ENCODE measurements at regions not wholly inside any gene's neighbourhood (a gene's known extent, or its start where the extent isn't known, plus 50 kb on each side); places are given as distances from the start of the nearest gene placed in this dataset.

DNA sequence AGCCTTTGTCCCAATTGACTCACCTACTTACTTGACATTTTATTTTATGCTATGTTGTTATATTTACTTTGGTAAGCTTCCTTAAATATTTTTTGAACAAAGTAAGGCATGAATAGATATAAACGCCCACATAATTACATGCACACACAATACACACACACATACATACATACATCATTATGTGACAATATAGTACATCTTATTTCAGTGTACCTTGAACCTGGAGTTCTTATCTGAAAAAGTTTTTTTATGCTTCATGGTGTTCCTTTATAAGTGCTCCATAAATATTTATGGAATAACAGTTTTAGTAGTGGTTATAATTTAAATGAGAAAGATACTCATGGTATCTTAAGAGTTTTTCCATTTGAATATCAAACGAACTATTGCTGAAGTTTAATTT lies 102.8 kb upstream of the MTPN start:
- H3K4me1 ChIP-seq (ENCODE audit: insufficient read depth, low read length, poor library complexity, severe bottlenecking), result no peaks in the 10 kb centered on the region
- no peak overlapping the region for H3K27ac ChIP-seq (ENCODE audit: low read depth, low read length, poor library complexity, severe bottlenecking)
- no TSS peak for BruUV-seq (replicated peaks)
- H3K4me3 ChIP-seq (ENCODE audit: low read depth, low read length, poor library complexity, severe bottlenecking), result no peak overlapping the region
- ChIA-PET POLR2A (ENCODE audit: low non-redundant PET) (no interaction called here), CTCF (no interaction called here)
- DNase-seq (ENCODE audit: low spot score), result no peak
- TF ChIP-seq, protein P1, sequence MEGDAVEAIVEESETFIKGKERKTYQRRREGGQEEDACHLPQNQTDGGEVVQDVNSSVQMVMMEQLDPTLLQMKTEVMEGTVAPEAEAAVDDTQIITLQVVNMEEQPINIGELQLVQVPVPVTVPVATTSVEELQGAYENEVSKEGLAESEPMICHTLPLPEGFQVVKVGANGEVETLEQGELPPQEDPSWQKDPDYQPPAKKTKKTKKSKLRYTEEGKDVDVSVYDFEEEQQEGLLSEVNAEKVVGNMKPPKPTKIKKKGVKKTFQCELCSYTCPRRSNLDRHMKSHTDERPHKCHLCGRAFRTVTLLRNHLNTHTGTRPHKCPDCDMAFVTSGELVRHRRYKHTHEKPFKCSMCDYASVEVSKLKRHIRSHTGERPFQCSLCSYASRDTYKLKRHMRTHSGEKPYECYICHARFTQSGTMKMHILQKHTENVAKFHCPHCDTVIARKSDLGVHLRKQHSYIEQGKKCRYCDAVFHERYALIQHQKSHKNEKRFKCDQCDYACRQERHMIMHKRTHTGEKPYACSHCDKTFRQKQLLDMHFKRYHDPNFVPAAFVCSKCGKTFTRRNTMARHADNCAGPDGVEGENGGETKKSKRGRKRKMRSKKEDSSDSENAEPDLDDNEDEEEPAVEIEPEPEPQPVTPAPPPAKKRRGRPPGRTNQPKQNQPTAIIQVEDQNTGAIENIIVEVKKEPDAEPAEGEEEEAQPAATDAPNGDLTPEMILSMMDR (conservative IDR thresholded peaks at IDR 0.05; ENCODE audit: low read depth, low read length), result no peak
- TF ChIP-seq EZH2 (IDR thresholded peaks at IDR 0.05; ENCODE audit: borderline replicate concordance, low read depth, low read length, poor library complexity, severe bottlenecking), result no peak
- H3K9me3 ChIP-seq (ENCODE audit: low read depth, low read length, poor library complexity, severe bottlenecking), result no peaks in the 10 kb centered on the region
- intact Hi-C loops (cut with micrococcal nuclease; ENCODE audit: unreplicated experiment), result no loop called here
- no peaks in the 10 kb centered on the region for H3K36me3 ChIP-seq (ENCODE audit: insufficient read depth, low read length, poor library complexity, severe bottlenecking)
- no peaks in the 10 kb centered on the region for H3K27me3 ChIP-seq (replicated peaks; ENCODE audit: insufficient read depth, low read depth, low read length, poor library complexity)

DNA sequence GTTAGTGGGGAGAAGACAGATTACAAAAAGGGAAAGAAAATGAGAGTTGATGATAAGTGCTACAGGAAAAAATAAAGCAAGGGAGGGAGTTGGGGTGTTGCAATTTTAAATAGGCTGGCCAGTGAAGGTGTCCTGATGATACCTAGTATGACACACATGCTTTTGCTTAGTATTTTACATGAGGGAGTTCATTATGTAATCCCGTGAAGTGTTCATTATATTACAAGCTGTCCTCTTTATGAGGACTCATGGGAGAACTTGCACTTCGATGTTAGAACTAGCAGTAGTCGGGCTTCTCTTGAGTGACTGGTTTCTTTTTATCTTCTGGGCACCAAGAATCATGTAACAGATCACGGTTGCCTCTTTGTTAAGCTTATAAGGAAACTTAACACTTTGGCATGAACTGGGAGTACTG lies 102.3 kb upstream of the MTPN start:
- H3K4me3 ChIP-seq (ENCODE audit: low read depth, low read length, poor library complexity, severe bottlenecking), result no peak overlapping the region
- no peak overlapping the region for H3K27ac ChIP-seq (ENCODE audit: low read depth, low read length, poor library complexity, severe bottlenecking)
- no peak for DNase-seq (ENCODE audit: low spot score)
- H3K9me3 ChIP-seq (ENCODE audit: low read depth, low read length, poor library complexity, severe bottlenecking), result no peaks in the 10 kb centered on the region
- H3K4me1 ChIP-seq (ENCODE audit: insufficient read depth, low read length, poor library complexity, severe bottlenecking), result no peaks in the 10 kb centered on the region
- BruUV-seq (replicated peaks), result no TSS peak
- intact Hi-C loops (cut with micrococcal nuclease; ENCODE audit: unreplicated experiment), result no loop called here
- CTCF ChIA-PET, result no interaction called here
- H3K36me3 ChIP-seq (ENCODE audit: insufficient read depth, low read length, poor library complexity, severe bottlenecking), result no peaks in the 10 kb centered on the region
- POLR2A ChIA-PET (ENCODE audit: low non-redundant PET), result no interaction called here
- TF ChIP-seq, protein P1 (conservative IDR thresholded peaks at IDR 0.05; ENCODE audit: low read depth, low read length), result no peak
- TF ChIP-seq EZH2 (IDR thresholded peaks at IDR 0.05; ENCODE audit: borderline replicate concordance, low read depth, low read length, poor library complexity, severe bottlenecking), result no peak
- no peaks in the 10 kb centered on the region for H3K27me3 ChIP-seq (replicated peaks; ENCODE audit: insufficient read depth, low read depth, low read length, poor library complexity)

GRCh38 chr7:136079066-136079465 lies 101.9 kb upstream of the MTPN start:
- Histone ChIP-seq H3K4me3 (ENCODE audit: low read depth, low read length, poor library complexity, severe bottlenecking) (no peak overlapping the region), H3K36me3 (ENCODE audit: insufficient read depth, low read length, poor library complexity, severe bottlenecking) (no peaks in the 10 kb centered on the region), H3K27ac (ENCODE audit: low read depth, low read length, poor library complexity, severe bottlenecking) (no peak overlapping the region), H3K27me3 (replicated peaks; ENCODE audit: insufficient read depth, low read depth, low read length, poor library complexity) (no peaks in the 10 kb centered on the region), H3K4me1 (ENCODE audit: insufficient read depth, low read length, poor library complexity, severe bottlenecking) (no peaks in the 10 kb centered on the region), H3K9me3 (ENCODE audit: low read depth, low read length, poor library complexity, severe bottlenecking) (no peaks in the 10 kb centered on the region)
- intact Hi-C loops (cut with micrococcal nuclease; ENCODE audit: unreplicated experiment), result no loop called here
- ChIA-PET POLR2A (ENCODE audit: low non-redundant PET) (no interaction called here), CTCF (no interaction called here)
- TF ChIP-seq, protein P1 (conservative IDR thresholded peaks at IDR 0.05; ENCODE audit: low read depth, low read length), result no peak
- TF ChIP-seq EZH2 (IDR thresholded peaks at IDR 0.05; ENCODE audit: borderline replicate concordance, low read depth, low read length, poor library complexity, severe bottlenecking), result no peak
- no TSS peak for BruUV-seq (replicated peaks)
- DNase-seq (ENCODE audit: low spot score), result no peak

All from A673 (cell line).